ENCODE measurements at regions not wholly inside any gene's neighbourhood (a gene's known extent, or its start where the extent isn't known, plus 50 kb on each side); places are given as distances from the start of the nearest gene placed in this dataset.

DNA sequence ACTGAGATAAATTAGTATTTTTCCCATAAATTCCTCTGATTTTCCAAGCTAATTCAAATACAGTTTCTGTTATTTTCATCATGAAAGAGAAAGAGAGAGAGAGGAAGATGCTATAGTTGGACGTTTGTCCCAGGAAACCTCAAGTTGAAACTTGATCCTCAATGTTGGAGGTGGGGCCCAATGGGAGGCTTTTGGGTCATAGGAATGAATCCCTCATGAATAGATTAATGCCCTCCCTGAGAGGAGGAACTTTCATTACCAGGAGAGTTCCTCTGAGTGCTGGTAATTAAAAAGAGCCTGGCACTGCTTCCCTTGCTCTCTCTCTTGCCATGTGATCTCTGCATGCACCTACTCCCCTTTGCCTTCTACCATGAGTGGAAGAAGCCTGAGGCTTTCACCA, 189.9 kb upstream of the SMC2 start:
- intact Hi-C loops (cut with DNase I), result no loop called here
- Histone ChIP-seq H3K4me3 (ENCODE audit: low read length) (no peak overlapping the region), H3K9me3 (ENCODE audit: control insufficient read depth, low read length) (no peaks in the 10 kb centered on the region), H3K27ac (ENCODE audit: low read length) (no peak overlapping the region), H3K4me1 (ENCODE audit: control insufficient read depth, insufficient read depth, low read length) (no peaks in the 10 kb centered on the region), H3K27me3 (ENCODE audit: control insufficient read depth, insufficient read depth) (no peaks in the 10 kb centered on the region)
- WGBS, result 7% methylated on average over 1 of the region's 1 CpG
- ATAC-seq, result no peak
- no peak for DNase-seq

DNA sequence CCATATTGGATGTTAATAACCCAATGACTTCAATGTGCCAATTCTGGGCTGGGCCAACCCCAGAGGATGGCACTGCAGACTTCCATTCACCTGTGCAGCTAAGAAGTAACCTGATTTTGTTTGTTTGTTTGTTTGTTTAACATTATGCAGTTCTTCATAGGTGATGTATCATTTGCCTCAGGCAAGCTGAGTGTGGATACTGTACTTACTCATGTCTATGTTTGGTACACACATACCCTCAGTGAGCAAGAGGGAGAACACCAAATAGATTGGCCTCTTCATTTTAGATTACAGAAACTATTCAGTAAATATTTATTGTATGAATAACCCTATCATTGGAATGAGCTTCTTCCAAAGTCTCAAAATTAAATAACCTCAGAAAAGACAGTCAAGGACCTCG, 180.2 kb upstream of the SMC2 start:
- H3K27me3 ChIP-seq (ENCODE audit: control insufficient read depth, insufficient read depth), result no peaks in the 10 kb centered on the region
- DNase-seq (no peak), ATAC-seq (no peak)
- no peak overlapping the region for H3K4me3 ChIP-seq (ENCODE audit: low read length)
- 61% methylated on average over 1 of the region's 1 CpG for WGBS
- intact Hi-C loops (cut with DNase I), result no loop called here
- H3K4me1 ChIP-seq (ENCODE audit: control insufficient read depth, insufficient read depth, low read length), result no peaks in the 10 kb centered on the region
- H3K9me3 ChIP-seq (ENCODE audit: control insufficient read depth, low read length), result no peaks in the 10 kb centered on the region
- no peak overlapping the region for H3K27ac ChIP-seq (ENCODE audit: low read length)

- H3K9me3 ChIP-seq (ENCODE audit: control insufficient read depth, low read length), result no peaks in the 10 kb centered on the region
- H3K27ac ChIP-seq (ENCODE audit: low read length), result no peak overlapping the region
- H3K4me1 ChIP-seq (ENCODE audit: control insufficient read depth, insufficient read depth, low read length), result no peaks in the 10 kb centered on the region
- DNase-seq (peak in 1 of 3 donors; percentile 45), ATAC-seq (no peak)
- H3K4me3 ChIP-seq (ENCODE audit: low read length), result no peak overlapping the region
- intact Hi-C loops (cut with DNase I), result no loop called here
- H3K27me3 ChIP-seq (ENCODE audit: control insufficient read depth, insufficient read depth), result no peaks in the 10 kb centered on the region
- WGBS, result 63% methylated on average over 5 of the region's 5 CpGs
Observed at GRCh38 chr9:103919605-103920209, 174.4 kb upstream of the SMC2 start.

- ATAC-seq (no peak), DNase-seq (no peak)
- WGBS, result 66% methylated on average over 3 of the region's 3 CpGs
- Histone ChIP-seq H3K27me3 (ENCODE audit: control insufficient read depth, insufficient read depth) (no peaks in the 10 kb centered on the region), H3K4me3 (ENCODE audit: low read length) (no peak overlapping the region), H3K27ac (ENCODE audit: low read length) (no peak overlapping the region), H3K4me1 (ENCODE audit: control insufficient read depth, insufficient read depth, low read length) (no peaks in the 10 kb centered on the region), H3K9me3 (ENCODE audit: control insufficient read depth, low read length) (no peaks in the 10 kb centered on the region)
- intact Hi-C loops (cut with DNase I), result no loop called here
Observed at GRCh38 chr9:103928442-103928841, 165.7 kb upstream of the SMC2 start.

DNA sequence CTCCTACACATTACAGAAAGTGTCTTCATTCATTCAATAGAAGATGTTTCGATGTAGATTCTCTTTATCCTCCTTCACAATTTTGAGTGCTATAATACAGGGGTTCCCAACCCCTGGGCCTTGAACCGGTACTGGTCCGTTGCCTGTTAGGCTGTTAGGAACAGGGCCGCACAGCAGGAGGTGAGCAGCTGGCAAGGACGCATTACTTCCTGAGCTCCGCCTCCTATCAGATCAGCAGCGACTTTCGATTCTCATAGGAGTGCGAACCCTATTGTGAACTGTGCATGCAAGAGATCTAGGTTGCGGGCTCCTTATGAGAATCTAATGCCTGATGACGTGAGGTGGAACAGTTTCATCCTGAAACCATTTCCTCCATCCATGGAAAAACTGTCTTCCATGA, 153.0 kb upstream of the SMC2 start:
- 80% methylated on average over 11 of the region's 11 CpGs for WGBS
- Histone ChIP-seq H3K27ac (ENCODE audit: low read length) (no peak overlapping the region), H3K9me3 (ENCODE audit: control insufficient read depth, low read length) (no peaks in the 10 kb centered on the region), H3K4me1 (ENCODE audit: control insufficient read depth, insufficient read depth, low read length) (no peaks in the 10 kb centered on the region), H3K27me3 (ENCODE audit: control insufficient read depth, insufficient read depth) (no peaks in the 10 kb centered on the region), H3K4me3 (ENCODE audit: low read length) (no peak overlapping the region)
- ATAC-seq (no peak), DNase-seq (no peak)
- intact Hi-C loops (cut with DNase I), result no loop called here

DNA sequence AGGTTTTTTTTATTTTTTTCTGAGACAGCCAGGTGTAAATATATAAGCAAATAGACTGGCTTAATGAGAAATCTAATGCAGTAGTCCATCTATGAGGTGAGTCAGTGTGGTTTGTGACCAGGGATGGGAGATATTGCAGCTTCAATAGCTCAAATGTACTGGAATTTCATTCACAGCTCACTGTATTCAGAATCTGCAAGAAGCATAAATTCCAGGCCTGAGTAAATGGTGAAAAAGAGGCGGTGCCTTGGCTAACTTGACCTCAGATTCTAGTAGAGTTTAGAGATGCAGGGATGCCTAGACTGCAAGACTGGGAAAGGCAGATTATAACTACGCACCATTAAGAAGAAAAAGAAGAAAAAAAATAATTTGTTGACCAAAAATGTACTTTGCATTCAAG, 151.9 kb upstream of the SMC2 start:
- intact Hi-C loops (cut with DNase I), result no loop called here
- ATAC-seq (no peak), DNase-seq (no peak)
- no peaks in the 10 kb centered on the region for H3K27me3 ChIP-seq (ENCODE audit: control insufficient read depth, insufficient read depth)
- 81% methylated on average over 2 of the region's 2 CpGs for WGBS
- H3K27ac ChIP-seq (ENCODE audit: low read length), result no peak overlapping the region
- no peaks in the 10 kb centered on the region for H3K9me3 ChIP-seq (ENCODE audit: control insufficient read depth, low read length)
- H3K4me3 ChIP-seq (ENCODE audit: low read length), result no peak overlapping the region
- H3K4me1 ChIP-seq (ENCODE audit: control insufficient read depth, insufficient read depth, low read length), result no peaks in the 10 kb centered on the region

- no peak overlapping the region for H3K4me3 ChIP-seq (ENCODE audit: low read length)
- H3K27ac ChIP-seq (ENCODE audit: low read length), result no peak overlapping the region
- no peaks in the 10 kb centered on the region for H3K9me3 ChIP-seq (ENCODE audit: control insufficient read depth, low read length)
- H3K4me1 ChIP-seq (ENCODE audit: control insufficient read depth, insufficient read depth, low read length), result no peaks in the 10 kb centered on the region
- no peaks in the 10 kb centered on the region for H3K27me3 ChIP-seq (ENCODE audit: control insufficient read depth, insufficient read depth)
- no peak for ATAC-seq
- intact Hi-C loops (cut with DNase I), result no loop called here
- WGBS, result 71% methylated on average over 1 of the region's 1 CpG
- DNase-seq, result no peak
Observed at GRCh38 chr9:103942651-103943050, 151.5 kb upstream of the SMC2 start.

DNA sequence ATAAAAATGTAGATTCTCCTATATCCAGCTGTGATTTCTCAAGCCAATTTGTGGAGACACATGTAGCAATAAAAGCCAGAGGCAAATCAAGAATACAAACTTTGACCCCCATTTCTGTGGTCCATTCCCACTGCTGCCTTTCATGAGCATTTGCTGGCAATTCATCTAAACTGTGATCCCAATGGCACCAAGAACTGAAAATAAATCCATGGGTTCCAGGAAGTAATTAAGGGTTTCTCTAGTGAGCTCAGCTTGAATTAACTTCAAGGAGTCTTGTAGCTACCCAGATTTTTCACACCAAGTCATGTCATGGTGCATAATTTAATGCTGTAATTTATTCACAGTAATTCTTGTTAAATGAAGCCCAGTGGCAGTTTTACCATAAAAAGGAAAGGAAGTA, 145.0 kb upstream of the SMC2 start:
- ATAC-seq (no peak), DNase-seq (no peak)

DNA sequence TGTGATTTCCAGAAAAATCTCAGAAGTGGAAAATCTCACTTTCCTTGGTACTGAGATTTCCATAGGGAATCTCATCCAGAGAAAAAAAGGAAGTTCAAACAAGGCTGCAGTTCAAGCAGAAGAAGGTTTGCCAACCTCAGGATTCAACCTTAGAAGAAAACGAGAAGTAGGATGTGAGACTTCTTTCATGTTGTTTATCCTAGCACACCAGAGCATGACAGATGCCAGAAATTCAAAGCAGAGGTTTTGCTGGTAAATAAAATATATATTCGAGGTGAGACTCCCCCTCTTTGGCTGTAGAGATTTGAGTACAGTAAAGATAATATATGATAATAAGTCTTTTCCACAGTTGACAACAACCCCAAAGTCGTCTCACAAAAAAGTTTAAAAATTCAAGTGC, 116.9 kb upstream of the SMC2 start:
- no peaks in the 10 kb centered on the region for H3K27me3 ChIP-seq (ENCODE audit: control insufficient read depth, insufficient read depth)
- ATAC-seq, result no peak
- DNase-seq, result no peak
- intact Hi-C loops (cut with DNase I), result no loop called here
- no peaks in the 10 kb centered on the region for H3K4me1 ChIP-seq (ENCODE audit: control insufficient read depth, insufficient read depth, low read length)
- no peak overlapping the region for H3K27ac ChIP-seq (ENCODE audit: low read length)
- H3K9me3 ChIP-seq (ENCODE audit: control insufficient read depth, low read length), result no peaks in the 10 kb centered on the region
- WGBS, result 63% methylated on average over 3 of the region's 3 CpGs
- H3K4me3 ChIP-seq (ENCODE audit: low read length), result no peak overlapping the region

More for the DNA sequence above, 145.0 kb upstream of the SMC2 start:
- H3K27me3 ChIP-seq (ENCODE audit: control insufficient read depth, insufficient read depth), result no peaks in the 10 kb centered on the region
- no peak overlapping the region for H3K4me3 ChIP-seq (ENCODE audit: low read length)
- H3K9me3 ChIP-seq (ENCODE audit: control insufficient read depth, low read length), result no peaks in the 10 kb centered on the region
- no peak overlapping the region for H3K27ac ChIP-seq (ENCODE audit: low read length)
- intact Hi-C loops (cut with DNase I), result no loop called here
- H3K4me1 ChIP-seq (ENCODE audit: control insufficient read depth, insufficient read depth, low read length), result no peaks in the 10 kb centered on the region

- H3K4me3 ChIP-seq (ENCODE audit: low read length), result no peak overlapping the region
- no peak for ATAC-seq
- no peak overlapping the region for H3K27ac ChIP-seq (ENCODE audit: low read length)
- no peaks in the 10 kb centered on the region for H3K4me1 ChIP-seq (ENCODE audit: control insufficient read depth, insufficient read depth, low read length)
- DNase-seq, result no peak
- no peaks in the 10 kb centered on the region for H3K9me3 ChIP-seq (ENCODE audit: control insufficient read depth, low read length)
- no peaks in the 10 kb centered on the region for H3K27me3 ChIP-seq (ENCODE audit: control insufficient read depth, insufficient read depth)
- intact Hi-C loops (cut with DNase I), result no loop called here
Observed at GRCh38 chr9:103978396-103978795, 115.7 kb upstream of the SMC2 start.

- intact Hi-C loops (cut with DNase I), result no loop called here
- no peaks in the 10 kb centered on the region for H3K27me3 ChIP-seq (ENCODE audit: control insufficient read depth, insufficient read depth)
- H3K9me3 ChIP-seq (ENCODE audit: control insufficient read depth, low read length), result no peaks in the 10 kb centered on the region
- no peak overlapping the region for H3K27ac ChIP-seq (ENCODE audit: low read length)
- H3K4me3 ChIP-seq (ENCODE audit: low read length), result no peak overlapping the region
- no peak for ATAC-seq
- H3K4me1 ChIP-seq (ENCODE audit: control insufficient read depth, insufficient read depth, low read length), result no peaks in the 10 kb centered on the region
- 76% methylated on average over 2 of the region's 2 CpGs for WGBS
- no peak for DNase-seq
Observed at GRCh38 chr9:103981912-103982311, 112.2 kb upstream of the SMC2 start.

DNA sequence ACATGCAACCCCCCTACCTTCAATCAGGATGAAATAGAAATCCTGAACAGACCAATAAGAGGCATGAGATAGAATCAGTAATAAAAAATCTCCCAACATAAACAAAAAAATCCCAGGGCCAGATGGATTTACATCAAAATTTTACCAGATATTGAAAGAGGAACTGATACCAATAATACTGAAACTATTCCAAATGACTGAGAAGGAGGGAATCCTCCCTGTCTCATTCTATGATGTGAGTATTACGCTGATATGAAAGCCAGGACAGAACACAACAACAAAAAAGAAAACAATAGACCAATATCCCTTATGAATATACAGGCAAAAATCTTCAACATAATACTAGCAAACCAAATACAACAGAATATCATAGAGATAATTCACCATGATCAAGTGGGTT, 109.0 kb upstream of the SMC2 start:
- intact Hi-C loops (cut with DNase I), result no loop called here
- Histone ChIP-seq H3K9me3 (ENCODE audit: control insufficient read depth, low read length) (no peaks in the 10 kb centered on the region), H3K27me3 (ENCODE audit: control insufficient read depth, insufficient read depth) (no peaks in the 10 kb centered on the region), H3K4me1 (ENCODE audit: control insufficient read depth, insufficient read depth, low read length) (no peaks in the 10 kb centered on the region), H3K4me3 (ENCODE audit: low read length) (no peak overlapping the region), H3K27ac (ENCODE audit: low read length) (no peak overlapping the region)
- WGBS, result 77% methylated on average over 1 of the region's 1 CpG
- no peak for ATAC-seq
- DNase-seq, result no peak

Measured in right cardiac atrium (tissue), 5 donors.